Renal cortex interstitium (tissue), 11 donors: ENCODE measurements at regions not wholly inside any gene's neighbourhood (a gene's known extent, or its start where the extent isn't known, plus 50 kb on each side); places are given as distances from the start of the nearest gene placed in this dataset.

Source experiments
- DNase-seq, 11 donors: peaks; one replicate each; pipeline ENCODE4 v3.0.0-alpha.2; 2013; ENCODE audit warnings: low read depth in 9 of 11, low spot score in 4 of 11; ENCODE audit errors: extremely low read depth in 1 of 11

GRCh38 chr4:57426779-57427395 lies 316.7 kb upstream of the IGFBP7 start:
- DNase-seq, result peak in 10 of 11 donors; percentile 46 to 80 (median 64)

GRCh38 chr4:57425610-57426009 lies 315.4 kb upstream of the IGFBP7 start:
- no peak for DNase-seq

GRCh38 chr4:57424232-57424897 lies 314.2 kb upstream of the IGFBP7 start:
- DNase-seq, result no peak

- DNase-seq, result no peak
These were observed 307.9 kb upstream of the IGFBP7 start for GRCh38 chr4:57418133-57418532.

- DNase-seq, result no peak
These were observed 302.3 kb upstream of the IGFBP7 start for GRCh38 chr4:57412259-57413054.

- no peak for DNase-seq
These were observed 300.3 kb upstream of the IGFBP7 start for GRCh38 chr4:57410331-57411052.

- DNase-seq, result no peak
These were observed 295.2 kb upstream of the IGFBP7 start for GRCh38 chr4:57405359-57405758.

GRCh38 chr4:57404483-57404882 lies 294.3 kb upstream of the IGFBP7 start:
- DNase-seq, result no peak

- DNase-seq, result no peak
These were observed 293.4 kb upstream of the IGFBP7 start for GRCh38 chr4:57403591-57403990.

GRCh38 chr4:57401586-57401985 lies 291.4 kb upstream of the IGFBP7 start:
- DNase-seq, result no peak

GRCh38 chr4:57378766-57379165 lies 268.6 kb upstream of the IGFBP7 start:
- no peak for DNase-seq

GRCh38 chr4:57374866-57375595 lies 264.8 kb upstream of the IGFBP7 start:
- no peak for DNase-seq

GRCh38 chr4:57373991-57374390 lies 263.8 kb upstream of the IGFBP7 start:
- no peak for DNase-seq

GRCh38 chr4:57371671-57372070 lies 261.5 kb upstream of the IGFBP7 start:
- DNase-seq, result no peak

GRCh38 chr4:57370691-57371090 lies 260.5 kb upstream of the IGFBP7 start:
- no peak for DNase-seq

GRCh38 chr4:57369446-57369845 lies 259.3 kb upstream of the IGFBP7 start:
- no peak for DNase-seq

GRCh38 chr4:57364255-57364654 lies 254.1 kb upstream of the IGFBP7 start:
- no peak for DNase-seq

GRCh38 chr4:57363346-57363745 lies 253.2 kb upstream of the IGFBP7 start:
- DNase-seq, result no peak

GRCh38 chr4:57360681-57361080 lies 250.5 kb upstream of the IGFBP7 start:
- no peak for DNase-seq
